ENCODE measurements at regions not wholly inside any gene's neighbourhood (a gene's known extent, or its start where the extent isn't known, plus 50 kb on each side); places are given as distances from the start of the nearest gene placed in this dataset.

DNA sequence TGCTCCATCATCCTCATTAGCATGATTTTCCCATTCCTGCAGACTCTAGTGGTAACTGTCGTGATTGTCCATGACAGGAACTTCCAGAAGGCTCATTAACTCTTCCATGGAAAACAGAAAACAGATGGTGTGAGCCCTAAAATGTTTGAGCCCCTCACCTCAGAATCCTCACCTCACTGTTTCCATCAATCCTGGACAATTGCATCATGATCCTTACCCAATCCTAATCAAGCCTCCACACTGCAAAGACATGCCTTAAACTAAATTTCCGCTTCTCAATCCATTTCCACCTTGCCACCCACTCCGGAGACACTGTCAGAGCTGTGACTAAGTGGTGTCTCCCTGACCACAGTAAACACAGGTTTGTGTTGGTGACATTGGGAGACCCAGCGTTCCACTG, 311.0 kb upstream of the JARID2 start:
- H3K79me2 ChIP-seq (ENCODE audit: control insufficient read depth, low read length): no peaks in the 10 kb centered on the region
- no peaks in the 10 kb centered on the region for H3F3A ChIP-seq (ENCODE audit: control insufficient read depth, insufficient read depth)
- no peaks in the 10 kb centered on the region for H3K9me3 ChIP-seq (ENCODE audit: control insufficient read depth, insufficient read depth, low read length)
- H3K27ac ChIP-seq (ENCODE audit: low read depth, low read length): no peak overlapping the region
- no peaks in the 10 kb centered on the region; the same call in 1 of the 2 replicates for H3K27me3 ChIP-seq (ENCODE audit: control insufficient read depth, low read length)
- no peak overlapping the region for H3K4me3 ChIP-seq (ENCODE audit: low read length)
- TF ChIP-seq EZH2phosphoT487 (IDR thresholded peaks at IDR 0.05; ENCODE audit: borderline replicate concordance, low read length) (no peak), CTCF (IDR thresholded peaks at IDR 0.05; ENCODE audit: low read depth, low read length, poor library complexity, severe bottlenecking) (no peak)
- no peak overlapping the region for H3K4me2 ChIP-seq (ENCODE audit: low read length)
- H3K9me2 ChIP-seq (replicated peaks; ENCODE audit: control insufficient read depth, low read length): no peaks in the 10 kb centered on the region
- H4K20me1 ChIP-seq (ENCODE audit: control insufficient read depth, insufficient read depth, low read depth, low read length): no peaks in the 10 kb centered on the region
- no peaks in the 10 kb centered on the region for H3K36me3 ChIP-seq (ENCODE audit: control insufficient read depth, low read length)
- H3K4me1 ChIP-seq (ENCODE audit: control insufficient read depth, low read length): no peaks in the 10 kb centered on the region

- TF ChIP-seq EZH2phosphoT487 (IDR thresholded peaks at IDR 0.05; ENCODE audit: borderline replicate concordance, low read length) (no peak), CTCF (IDR thresholded peaks at IDR 0.05; ENCODE audit: low read depth, low read length, poor library complexity, severe bottlenecking) (no peak)
- H4K20me1 ChIP-seq (ENCODE audit: control insufficient read depth, insufficient read depth, low read depth, low read length): no peaks in the 10 kb centered on the region
- no peak overlapping the region for H3K4me3 ChIP-seq (ENCODE audit: low read length)
Observed at GRCh38 chr6:14936861-14937260, 309.0 kb upstream of the JARID2 start.

DNA sequence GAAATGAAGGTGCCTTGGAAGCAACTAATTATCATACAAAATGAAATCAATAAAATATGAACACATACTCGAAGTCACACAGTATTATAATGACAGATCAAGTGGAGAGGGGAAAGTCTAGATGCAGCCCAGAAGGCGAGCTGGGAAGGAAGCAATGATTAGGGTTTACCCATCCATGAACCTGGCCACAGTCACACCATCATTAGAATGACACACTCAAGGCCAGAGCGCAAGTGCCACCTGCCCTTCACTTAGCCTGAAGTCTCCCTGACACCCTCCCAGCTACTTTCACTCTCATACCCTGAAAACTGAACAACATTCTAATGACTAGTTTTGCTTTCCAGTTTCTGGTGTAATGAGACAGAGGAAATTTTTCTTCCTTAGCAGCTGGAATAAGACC, 302.8 kb upstream of the JARID2 start:
- H3K4me1 ChIP-seq (ENCODE audit: control insufficient read depth, low read length): 0 out of 2 replicates have a peak, but pooled peaks cover 3% of the 10 kb centered on the region
- no peaks in the 10 kb centered on the region; the same call in 1 of the 2 replicates for H3K27me3 ChIP-seq (ENCODE audit: control insufficient read depth, low read length)
- no peaks in the 10 kb centered on the region for H3K9me3 ChIP-seq (ENCODE audit: control insufficient read depth, insufficient read depth, low read length)

More at GRCh38 chr6:14936861-14937260, 309.0 kb upstream of the JARID2 start:
- no peaks in the 10 kb centered on the region for H3K36me3 ChIP-seq (ENCODE audit: control insufficient read depth, low read length)
- H3K9me3 ChIP-seq (ENCODE audit: control insufficient read depth, insufficient read depth, low read length): no peaks in the 10 kb centered on the region
- H3K27ac ChIP-seq (ENCODE audit: low read depth, low read length): no peak overlapping the region
- no peak overlapping the region for H3K4me2 ChIP-seq (ENCODE audit: low read length)
- H3K4me1 ChIP-seq (ENCODE audit: control insufficient read depth, low read length): no peaks in the 10 kb centered on the region
- H3K27me3 ChIP-seq (ENCODE audit: control insufficient read depth, low read length): no peaks in the 10 kb centered on the region; the same call in 1 of the 2 replicates
- H3K9me2 ChIP-seq (replicated peaks; ENCODE audit: control insufficient read depth, low read length): no peaks in the 10 kb centered on the region
- no peaks in the 10 kb centered on the region for H3K79me2 ChIP-seq (ENCODE audit: control insufficient read depth, low read length)
- H3F3A ChIP-seq (ENCODE audit: control insufficient read depth, insufficient read depth): no peaks in the 10 kb centered on the region

More for the DNA sequence above, 302.8 kb upstream of the JARID2 start:
- no peak overlapping the region for H3K27ac ChIP-seq (ENCODE audit: low read depth, low read length)
- no peaks in the 10 kb centered on the region for H3K9me2 ChIP-seq (replicated peaks; ENCODE audit: control insufficient read depth, low read length)
- no peaks in the 10 kb centered on the region for H3K36me3 ChIP-seq (ENCODE audit: control insufficient read depth, low read length)
- no peak overlapping the region for H3K4me3 ChIP-seq (ENCODE audit: low read length)
- TF ChIP-seq CTCF (IDR thresholded peaks at IDR 0.05; ENCODE audit: low read depth, low read length, poor library complexity, severe bottlenecking) (no peak), EZH2phosphoT487 (IDR thresholded peaks at IDR 0.05; ENCODE audit: borderline replicate concordance, low read length) (no peak)
- H3K79me2 ChIP-seq (ENCODE audit: control insufficient read depth, low read length): no peaks in the 10 kb centered on the region
- H3K4me2 ChIP-seq (ENCODE audit: low read length): no peak overlapping the region
- H4K20me1 ChIP-seq (ENCODE audit: control insufficient read depth, insufficient read depth, low read depth, low read length): no peaks in the 10 kb centered on the region
- H3F3A ChIP-seq (ENCODE audit: control insufficient read depth, insufficient read depth): no peaks in the 10 kb centered on the region
